GM12878 (cell line): ENCODE measurements at regions not wholly inside any gene's neighbourhood (a gene's known extent, or its start where the extent isn't known, plus 50 kb on each side); places are given as distances from the start of the nearest gene placed in this dataset.

Source experiments
- ATAC-seq: fragments of 200-7000 bp; cut with Tn5 transposase; 3 replicates; pipeline ENCODE4 v1.9.1; 2020; ENCODE audit warnings: mild to moderate bottlenecking, moderate library complexity
- BruUV-seq: library from RNA; stranded (reverse); fragments of 400-500 nt; replicated peaks from 2 replicates; lab custom pipeline; 2021; lab: Mats Ljungman, UMichigan
- CTCF ChIA-PET: fragments of 300-600 bp; sonication (Branson Sonifier 250); formaldehyde crosslinking; extraction: SDS; loops from one replicate; lab custom pipeline; 2021; ENCODE audit warnings: inconsistent platforms; lab: Yijun Ruan, JAX
- POLR2A ChIA-PET: fragments of 350-600 bp; formaldehyde crosslinking; extraction: SDS; loops from one replicate; lab custom pipeline; 2021; ENCODE audit warnings: inconsistent platforms; lab: Charles Lee
- RAD21 ChIA-PET: fragments of 300-600 bp; sonication (Branson Sonifier 250); formaldehyde crosslinking; loops from one replicate; lab custom pipeline; 2023; ENCODE audit warnings: antibody characterized with exemption; ENCODE audit not compliant: unreplicated experiment; lab: Charles Lee
- SMC1A ChIA-PET: fragments of 300-600 bp; sonication (Branson Sonifier 250); formaldehyde crosslinking; loops from one replicate; lab custom pipeline; 2023; ENCODE audit not compliant: unreplicated experiment, uncharacterized antibody; lab: Charles Lee
- DNase-seq: peaks from one replicate; pipeline ENCODE4 v3.0.0-alpha.2; 2011; ENCODE audit warnings: low read depth, low spot score
- FAIRE-seq: peaks from 3 replicates; lab custom pipeline; 2011; peaks lifted over from hg19 to GRCh38; lab: Jason Lieb, UNC
- H2AFZ ChIP-seq: 2 replicates; pipeline ENCODE4 v1.6.0; 2011; ENCODE audit warnings: low read depth, low read length, control low read depth; ENCODE audit not compliant: control insufficient read depth
- H3K27ac ChIP-seq: 2 replicates; pipeline ENCODE4 v1.5.1; 2011; ENCODE audit warnings: control low read depth; ENCODE audit not compliant: control insufficient read depth, insufficient read depth
- H3K27me3 ChIP-seq, 2 experiments: replicated peaks in 1 of 2; 2 replicates each; pipeline versions ENCODE4 v1.6.0 to v1.6.1; 2011; ENCODE audit warnings: low read length in 1 of 2; ENCODE audit not compliant: control insufficient read depth in 2 of 2, insufficient read depth in 2 of 2
- H3K36me3 ChIP-seq, 2 experiments: 2 replicates each; pipeline ENCODE4 v1.5.1; 2011; ENCODE audit warnings: low read length in 1 of 2; ENCODE audit not compliant: control insufficient read depth in 2 of 2, insufficient read depth in 2 of 2
- H3K4me1 ChIP-seq: 2 replicates; pipeline ENCODE4 v1.6.1; 2011; ENCODE audit warnings: mild to moderate bottlenecking, low read length, moderate library complexity, mixed read lengths; ENCODE audit not compliant: control insufficient read depth, insufficient read depth
- H3K4me2 ChIP-seq: 2 replicates; pipeline ENCODE4 v1.6.0; 2011; ENCODE audit warnings: control low read depth; ENCODE audit not compliant: control insufficient read depth, insufficient read depth
- H3K4me3 ChIP-seq: fragments of 200-600 bp; sonication (generic); 2 replicates; pipeline ENCODE4 v1.5.1; 2016
- H3K79me2 ChIP-seq: 2 replicates; pipeline ENCODE4 v1.6.0; 2011; ENCODE audit warnings: low read length; ENCODE audit not compliant: control insufficient read depth, insufficient read depth
- H3K9ac ChIP-seq: 2 replicates; pipeline ENCODE4 v1.8.0; 2011; ENCODE audit warnings: low read length, control low read depth, mixed read lengths; ENCODE audit not compliant: control insufficient read depth, insufficient read depth
- H3K9me3 ChIP-seq: replicated peaks from 3 replicates; pipeline ENCODE4 v1.5.1; 2011; ENCODE audit warnings: mild to moderate bottlenecking, low read length; ENCODE audit not compliant: control insufficient read depth, insufficient read depth
- H4K20me1 ChIP-seq: 2 replicates; pipeline ENCODE4 v1.6.0; 2011; ENCODE audit not compliant: control insufficient read depth, insufficient read depth
- DPF2 ChIP-seq: fragments of 450-650 bp; IDR thresholded peaks from 2 replicates; pipeline ENCODE4 v1.6.1; 2017; ENCODE audit warnings: mild to moderate bottlenecking
- MEF2B ChIP-seq: fragments of 450-650 bp; IDR thresholded peaks from 2 replicates; pipeline ENCODE4 v1.6.1; 2018; ENCODE audit warnings: mild to moderate bottlenecking, moderate library complexity; ENCODE audit not compliant: partially characterized antibody, poor library complexity, severe bottlenecking
- MTA2 ChIP-seq: fragments of 450-650 bp; IDR thresholded peaks from 2 replicates; pipeline ENCODE4 v1.6.1; 2016; ENCODE audit warnings: low read depth, mild to moderate bottlenecking, moderate library complexity
- SMAD5 ChIP-seq: IDR thresholded peaks from 2 replicates; pipeline ENCODE4 v1.6.1; 2016; ENCODE audit warnings: antibody characterized with exemption, low read depth
- SMC3 ChIP-seq: IDR thresholded peaks from 2 replicates; pipeline ENCODE4 v1.6.1; 2011; ENCODE audit warnings: low read length, improper control_type of control experiment, borderline replicate concordance
- SP1 ChIP-seq: IDR thresholded peaks from one replicate; pipeline ENCODE4 v1.6.1; 2011; ENCODE audit warnings: low read depth, low read length
- TCF7 ChIP-seq: IDR thresholded peaks from 2 replicates; pipeline ENCODE4 v1.6.1; 2014; ENCODE audit warnings: antibody characterized with exemption, borderline replicate concordance
- YBX1 ChIP-seq: fragments of 450-650 bp; IDR thresholded peaks from 2 replicates; pipeline ENCODE4 v1.6.1; 2016; ENCODE audit warnings: antibody characterized with exemption
- ZNF622 ChIP-seq: fragments of 450-650 bp; IDR thresholded peaks from 2 replicates; pipeline ENCODE4 v1.6.1; 2017; ENCODE audit warnings: mild to moderate bottlenecking, inconsistent platforms
- WGBS: methylation state at CpG from one replicate; pipeline ENCODE4 v1.1.6; 2016; ENCODE audit warnings: low lambda C conversion rate; ENCODE audit not compliant: insufficient replicate concordance, insufficient coverage; ENCODE audit errors: missing lambda C conversion rate; 5-methylcytosine and 5-hydroxymethylcytosine counted together
- in situ Hi-C: fragments of 300-500 bp; cut with MboI; formaldehyde crosslinking; loops from 9 replicates; pipeline ENCODE4 v1.14.3; 2018; ENCODE audit warnings: mixed read lengths
- intact Hi-C: fragments of 100-400 bp; cut with micrococcal nuclease; formaldehyde crosslinking; loops from one replicate; pipeline ENCODE4 v1.14.2; 2022; ENCODE audit not compliant: unreplicated experiment
- TF ChIP-seq, protein P1 (sequence below), 3 experiments: IDR thresholded peaks in 2 of 3; conservative IDR thresholded peaks in 1 of 3; 2 replicates each; pipeline ENCODE4 v1.5.1; 2011; ENCODE audit warnings: low read depth in 3 of 3, low read length in 3 of 3, mild to moderate bottlenecking in 3 of 3, control low read depth in 2 of 3, moderate library complexity in 2 of 3, inconsistent platforms in 1 of 3, mixed read lengths in 1 of 3; ENCODE audit not compliant: control insufficient read depth in 2 of 3, insufficient read depth in 1 of 3; ENCODE audit errors: extremely low read depth in 1 of 3
- TF ChIP-seq, protein P2 (sequence below): fragments of 450-650 bp; IDR thresholded peaks from 2 replicates; pipeline ENCODE4 v1.6.1; 2016; ENCODE audit warnings: mild to moderate bottlenecking

DNA sequence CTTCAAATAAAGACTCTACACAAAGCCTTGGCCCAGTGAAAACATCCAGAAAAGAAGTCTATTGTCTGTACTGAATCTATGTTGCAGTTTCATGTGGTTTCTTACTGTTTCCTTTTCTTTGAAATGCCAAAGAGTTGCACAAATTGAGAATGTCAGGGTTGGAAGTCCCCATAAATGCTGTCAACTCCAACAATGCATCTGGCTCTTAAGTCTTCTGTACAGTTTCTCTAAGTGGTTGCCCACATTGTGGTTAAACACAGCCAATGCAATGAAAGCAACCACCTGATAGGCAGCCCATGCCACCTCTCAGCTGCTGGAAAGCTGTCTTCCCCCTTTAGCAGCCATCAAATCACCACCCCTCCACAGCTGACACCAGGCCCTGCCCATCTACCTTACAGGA is 67.2 kb upstream of the C1GALT1C1 start (continued):
- TF ChIP-seq TCF7 (peak; percentile 76), DPF2 (0 out of 2 replicates have a peak, but pooled peaks have one; percentile 32), SP1 (peak; percentile 55), MTA2 (peak; percentile 46; the same call in 1 of the 2 replicates)
- TF ChIP-seq, protein P1, sequence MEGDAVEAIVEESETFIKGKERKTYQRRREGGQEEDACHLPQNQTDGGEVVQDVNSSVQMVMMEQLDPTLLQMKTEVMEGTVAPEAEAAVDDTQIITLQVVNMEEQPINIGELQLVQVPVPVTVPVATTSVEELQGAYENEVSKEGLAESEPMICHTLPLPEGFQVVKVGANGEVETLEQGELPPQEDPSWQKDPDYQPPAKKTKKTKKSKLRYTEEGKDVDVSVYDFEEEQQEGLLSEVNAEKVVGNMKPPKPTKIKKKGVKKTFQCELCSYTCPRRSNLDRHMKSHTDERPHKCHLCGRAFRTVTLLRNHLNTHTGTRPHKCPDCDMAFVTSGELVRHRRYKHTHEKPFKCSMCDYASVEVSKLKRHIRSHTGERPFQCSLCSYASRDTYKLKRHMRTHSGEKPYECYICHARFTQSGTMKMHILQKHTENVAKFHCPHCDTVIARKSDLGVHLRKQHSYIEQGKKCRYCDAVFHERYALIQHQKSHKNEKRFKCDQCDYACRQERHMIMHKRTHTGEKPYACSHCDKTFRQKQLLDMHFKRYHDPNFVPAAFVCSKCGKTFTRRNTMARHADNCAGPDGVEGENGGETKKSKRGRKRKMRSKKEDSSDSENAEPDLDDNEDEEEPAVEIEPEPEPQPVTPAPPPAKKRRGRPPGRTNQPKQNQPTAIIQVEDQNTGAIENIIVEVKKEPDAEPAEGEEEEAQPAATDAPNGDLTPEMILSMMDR (IDR thresholded peaks at IDR 0.05 in 2 of 3, conservative IDR thresholded peaks at IDR 0.05 in 1 of 3; ENCODE audit: control insufficient read depth in 2 of 3, extremely low read depth in 1 of 3, insufficient read depth in 1 of 3, low read depth in 3 of 3, low read length in 3 of 3): no peak
- TF ChIP-seq, protein P2, sequence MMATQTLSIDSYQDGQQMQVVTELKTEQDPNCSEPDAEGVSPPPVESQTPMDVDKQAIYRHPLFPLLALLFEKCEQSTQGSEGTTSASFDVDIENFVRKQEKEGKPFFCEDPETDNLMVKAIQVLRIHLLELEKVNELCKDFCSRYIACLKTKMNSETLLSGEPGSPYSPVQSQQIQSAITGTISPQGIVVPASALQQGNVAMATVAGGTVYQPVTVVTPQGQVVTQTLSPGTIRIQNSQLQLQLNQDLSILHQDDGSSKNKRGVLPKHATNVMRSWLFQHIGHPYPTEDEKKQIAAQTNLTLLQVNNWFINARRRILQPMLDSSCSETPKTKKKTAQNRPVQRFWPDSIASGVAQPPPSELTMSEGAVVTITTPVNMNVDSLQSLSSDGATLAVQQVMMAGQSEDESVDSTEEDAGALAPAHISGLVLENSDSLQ: peak; percentile 97

DNA sequence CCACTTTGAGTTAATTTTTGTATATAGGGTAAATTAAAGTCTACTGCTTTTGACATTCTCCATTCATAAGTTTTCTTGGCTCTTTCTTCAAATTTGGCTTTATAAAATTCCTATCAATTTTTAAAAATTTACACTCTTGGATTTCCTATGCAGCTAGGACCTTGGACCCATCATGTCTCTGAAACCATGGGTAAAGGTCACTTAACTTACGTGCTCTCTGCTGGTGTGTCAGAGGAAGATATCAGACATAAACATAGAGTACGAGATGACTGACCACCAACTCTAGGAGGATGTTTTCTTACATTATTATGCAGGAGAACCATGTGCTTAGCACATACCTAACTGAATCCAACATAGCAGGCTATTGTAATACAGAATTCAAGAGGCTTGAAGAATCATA is 62.5 kb upstream of the C1GALT1C1 start:
- FAIRE-seq (no peak), DNase-seq (no peak), ATAC-seq (no peak)
- no TSS peak for BruUV-seq
- ChIA-PET SMC1A (interaction anchor here (2.3 kb wide), 1 partner anchor 34 kb away, joined by 5 read pairs; no protein-coding TSS in a partner anchor), RAD21 (no interaction called here), CTCF (interaction anchor here (0.8 kb wide), 1 partner anchor 29 kb away, joined by 3 read pairs; no protein-coding TSS in a partner anchor), POLR2A (interaction anchor here (0.6 kb wide), 1 partner anchor 104 kb away, joined by 3 read pairs; no protein-coding TSS in a partner anchor)
- in situ Hi-C loops (no loop called here), intact Hi-C loops (no loop called here)
- Histone ChIP-seq H3K4me1 (peaks cover 8% of the 10 kb centered on the region), H3K36me3 (no peaks in the 10 kb centered on the region), H3K27ac (no peak overlapping the region), H3K4me3 (no peak overlapping the region), H3K4me2 (no peak overlapping the region), H2AFZ (no peak overlapping the region), H3K9ac (no peak overlapping the region), H3K9me3 (no peaks in the 10 kb centered on the region; the same call in 2 of the 3 replicates), H4K20me1 (no peaks in the 10 kb centered on the region), H3K79me2 (no peaks in the 10 kb centered on the region), H3K27me3 (no peaks in the 10 kb centered on the region)
- TF ChIP-seq YBX1 (no peak), SMC3 (no peak), ZNF622 (no peak), SMAD5 (no peak), MEF2B (no peak)
- 68% methylated on average over 2 of the region's 2 CpGs for WGBS
